ENCODE measurements at regions not wholly inside any gene's neighbourhood (a gene's known extent, or its start where the extent isn't known, plus 50 kb on each side); places are given as distances from the start of the nearest gene placed in this dataset.
"Not testable (repeated sequence)": the region's sequence is repeated elsewhere in the genome, so short reads cannot be mapped to it uniquely, and the experiment has no call there.

DNA sequence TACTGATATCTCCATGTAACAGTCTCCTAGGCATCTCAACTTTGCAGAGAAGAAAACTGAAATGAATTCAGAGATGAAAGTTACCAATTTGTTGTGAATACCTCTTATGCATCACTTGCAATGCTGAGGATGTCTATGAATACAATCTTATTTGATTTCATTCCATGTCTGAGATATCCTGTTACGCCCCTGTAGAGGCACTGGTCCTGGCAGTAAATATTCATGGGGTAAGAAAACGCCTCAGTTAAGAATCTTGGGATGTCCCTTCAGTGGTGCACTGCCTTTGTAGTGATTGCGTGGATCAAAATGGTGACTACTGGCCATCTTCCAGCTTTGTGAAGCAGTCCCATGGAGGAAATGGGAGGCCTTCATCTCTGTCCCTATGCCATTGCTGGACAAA lies 229.1 kb upstream of the C9orf72 start:
- Mint-ChIP-seq H3K4me1 (ENCODE audit: low read depth) (no peaks in the 10 kb centered on the region), H3K27me3 (ENCODE audit: insufficient read depth) (no peaks in the 10 kb centered on the region), H3K9me3 (no peaks in the 10 kb centered on the region), H3K4me3 (no peak overlapping the region), H3K27ac (no peak overlapping the region), H3K36me3 (ENCODE audit: low read depth) (no peaks in the 10 kb centered on the region)
- intact Hi-C loops (cut with micrococcal nuclease): no loop called here
- no peak for DNase-seq (ENCODE audit: low spot score)

DNA sequence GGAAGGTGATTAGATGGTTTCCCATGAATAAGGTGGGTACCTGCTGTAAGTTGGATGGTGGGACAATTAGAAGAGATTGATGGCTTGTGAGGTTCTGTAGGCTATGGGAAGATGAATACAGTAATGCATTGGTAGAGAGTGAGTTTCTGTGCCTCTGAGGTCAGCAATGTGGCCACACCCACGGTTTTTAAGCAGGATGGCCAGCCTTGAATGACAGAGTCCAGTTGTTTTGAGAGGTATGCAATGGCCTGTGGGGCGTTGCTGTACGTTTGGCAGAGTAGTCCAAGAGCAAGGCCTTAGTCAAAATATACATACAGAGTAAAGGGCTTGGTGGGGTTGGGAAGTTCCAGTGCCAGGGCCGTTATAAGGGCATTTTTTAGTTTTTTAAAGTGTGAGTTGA lies 235.6 kb upstream of the C9orf72 start:
- intact Hi-C loops (cut with micrococcal nuclease): no loop called here
- no peak overlapping the region for H3K4me3 Mint-ChIP-seq
- H3K9me3 Mint-ChIP-seq: no peaks in the 10 kb centered on the region
- H3K36me3 Mint-ChIP-seq (ENCODE audit: low read depth): no peaks in the 10 kb centered on the region
- H3K27ac Mint-ChIP-seq: no peak overlapping the region
- no peak for DNase-seq (ENCODE audit: low spot score)
- H3K27me3 Mint-ChIP-seq (ENCODE audit: insufficient read depth): no peaks in the 10 kb centered on the region
- H3K4me1 Mint-ChIP-seq (ENCODE audit: low read depth): no peaks in the 10 kb centered on the region

DNA sequence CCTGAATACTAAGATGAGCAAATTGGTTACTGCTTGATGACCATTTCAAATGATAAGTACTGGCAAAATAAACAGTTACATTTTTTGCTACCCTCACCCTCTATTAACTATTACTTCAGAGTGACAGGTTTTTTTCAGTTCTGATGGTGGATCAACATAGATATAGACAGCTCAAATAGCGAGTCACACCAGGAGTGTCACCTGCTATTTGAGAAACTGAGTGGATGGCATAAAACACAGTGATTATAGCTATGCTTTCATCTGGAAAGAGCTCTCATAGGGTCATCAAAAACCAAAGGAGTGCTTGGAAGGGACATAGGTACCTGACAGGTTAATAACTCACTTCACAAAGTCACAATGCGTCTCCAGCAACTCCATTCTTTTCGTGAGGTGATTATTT lies 244.5 kb upstream of the C9orf72 start:
- Mint-ChIP-seq H3K9me3 (no peaks in the 10 kb centered on the region), H3K27ac (no peak overlapping the region), H3K4me1 (ENCODE audit: low read depth) (no peaks in the 10 kb centered on the region), H3K27me3 (ENCODE audit: insufficient read depth) (peaks cover 3% of the 10 kb centered on the region), H3K36me3 (ENCODE audit: low read depth) (no peaks in the 10 kb centered on the region), H3K4me3 (no peak overlapping the region)
- intact Hi-C loops (cut with micrococcal nuclease): no loop called here
- DNase-seq (ENCODE audit: low spot score): no peak

DNA sequence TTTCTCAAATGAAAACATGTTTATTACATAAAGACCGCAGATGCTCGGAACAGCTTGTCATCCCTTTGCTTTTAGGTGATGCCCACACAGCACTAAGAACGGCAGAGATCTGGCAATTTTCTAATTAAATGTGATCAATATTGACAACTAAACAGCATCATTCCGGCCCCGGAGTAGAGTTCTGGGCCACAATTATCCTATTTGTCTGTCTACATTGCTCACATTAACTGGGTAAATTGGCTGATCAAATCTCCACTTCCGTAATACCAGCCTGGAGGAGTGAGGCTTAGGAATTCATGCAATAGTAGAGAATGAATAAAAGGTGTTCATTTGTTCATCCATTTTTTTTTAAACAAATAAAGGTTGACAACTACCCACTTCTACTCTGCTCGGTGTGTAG lies 245.1 kb upstream of the C9orf72 start:
- H3K4me3 Mint-ChIP-seq: no peak overlapping the region
- no peak overlapping the region for H3K27ac Mint-ChIP-seq
- H3K27me3 Mint-ChIP-seq (ENCODE audit: insufficient read depth): peaks cover 3% of the 10 kb centered on the region

DNA sequence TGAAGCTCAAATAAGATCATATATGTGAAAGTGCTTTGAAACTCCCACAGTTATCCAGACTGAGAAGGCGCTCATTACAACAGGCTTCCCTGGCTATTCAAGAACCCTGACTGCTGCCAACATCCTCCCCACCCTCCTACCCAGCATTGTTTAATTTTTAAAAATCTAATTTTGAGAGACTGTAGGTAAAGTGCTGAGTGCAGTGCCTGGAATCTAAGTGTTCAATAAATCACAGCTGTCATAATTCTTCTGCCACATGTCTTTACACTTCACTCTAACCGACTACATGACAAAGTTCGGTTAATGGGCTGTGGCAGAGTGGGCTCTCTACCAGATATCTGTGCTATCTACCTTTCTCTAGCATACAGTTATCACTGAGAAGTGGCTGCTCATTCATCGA lies 255.6 kb upstream of the C9orf72 start:
- Mint-ChIP-seq H3K27me3 (ENCODE audit: insufficient read depth) (no peaks in the 10 kb centered on the region), H3K4me3 (no peak overlapping the region), H3K4me1 (ENCODE audit: low read depth) (no peaks in the 10 kb centered on the region), H3K36me3 (ENCODE audit: low read depth) (no peaks in the 10 kb centered on the region), H3K9me3 (no peaks in the 10 kb centered on the region), H3K27ac (no peak overlapping the region)
- intact Hi-C loops (cut with micrococcal nuclease): no loop called here
- no peak for DNase-seq (ENCODE audit: low spot score)

More for the DNA sequence above, 245.1 kb upstream of the C9orf72 start:
- no peaks in the 10 kb centered on the region for H3K4me1 Mint-ChIP-seq (ENCODE audit: low read depth)
- H3K36me3 Mint-ChIP-seq (ENCODE audit: low read depth): no peaks in the 10 kb centered on the region
- no peak for DNase-seq (ENCODE audit: low spot score)
- intact Hi-C loops (cut with micrococcal nuclease): no loop called here
- no peaks in the 10 kb centered on the region for H3K9me3 Mint-ChIP-seq

DNA sequence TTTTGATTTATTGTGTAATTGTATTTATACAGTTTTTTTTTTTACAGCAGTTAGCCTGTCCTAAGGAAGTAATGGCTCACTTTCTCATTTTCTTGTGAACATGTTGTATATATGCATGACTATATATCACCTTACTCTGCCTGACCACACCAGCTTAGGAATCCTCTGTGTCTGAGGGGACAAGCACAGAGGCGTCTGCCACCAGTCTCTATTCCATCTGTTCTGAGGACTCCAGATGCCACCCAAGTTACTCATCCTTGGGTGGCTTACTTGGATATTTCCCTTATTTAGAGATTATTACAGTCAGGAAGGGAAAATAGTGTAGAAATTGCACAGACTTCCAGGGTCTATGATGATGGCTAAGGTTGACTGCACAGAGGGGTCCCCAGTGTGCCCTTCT lies 256.3 kb upstream of the C9orf72 start:
- Mint-ChIP-seq H3K4me3 (no peak overlapping the region), H3K27ac (no peak overlapping the region), H3K36me3 (ENCODE audit: low read depth) (no peaks in the 10 kb centered on the region), H3K9me3 (no peaks in the 10 kb centered on the region), H3K4me1 (ENCODE audit: low read depth) (no peaks in the 10 kb centered on the region), H3K27me3 (ENCODE audit: insufficient read depth) (no peaks in the 10 kb centered on the region)
- no peak for DNase-seq (ENCODE audit: low spot score)
- intact Hi-C loops (cut with micrococcal nuclease): no loop called here

DNA sequence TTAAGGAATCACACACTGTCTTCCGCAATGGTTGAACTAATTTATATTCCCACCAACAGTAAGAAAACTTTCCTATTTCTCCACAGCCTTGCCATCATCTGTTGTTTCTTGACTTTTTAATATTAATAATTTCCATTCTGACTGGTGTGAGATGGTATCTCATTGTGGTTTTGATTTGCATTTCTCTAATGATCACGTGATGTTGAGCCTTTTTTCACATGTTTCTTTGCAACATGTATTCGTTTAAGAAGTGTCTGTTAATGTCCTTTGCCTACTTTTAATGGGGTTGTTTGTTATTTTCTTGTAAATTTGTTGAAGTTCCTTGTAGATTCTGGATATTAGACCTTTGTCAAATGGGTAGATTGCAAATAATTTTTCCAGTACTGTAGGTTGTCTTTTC lies 258.8 kb upstream of the C9orf72 start:
- H3K4me3 Mint-ChIP-seq; H3K9me3 Mint-ChIP-seq; H3K27ac Mint-ChIP-seq; H3K27me3 Mint-ChIP-seq (ENCODE audit: insufficient read depth); DNase-seq (ENCODE audit: low spot score); intact Hi-C loops (cut with micrococcal nuclease); H3K4me1 Mint-ChIP-seq (ENCODE audit: low read depth); H3K36me3 Mint-ChIP-seq (ENCODE audit: low read depth): not testable (repeated sequence)

DNA sequence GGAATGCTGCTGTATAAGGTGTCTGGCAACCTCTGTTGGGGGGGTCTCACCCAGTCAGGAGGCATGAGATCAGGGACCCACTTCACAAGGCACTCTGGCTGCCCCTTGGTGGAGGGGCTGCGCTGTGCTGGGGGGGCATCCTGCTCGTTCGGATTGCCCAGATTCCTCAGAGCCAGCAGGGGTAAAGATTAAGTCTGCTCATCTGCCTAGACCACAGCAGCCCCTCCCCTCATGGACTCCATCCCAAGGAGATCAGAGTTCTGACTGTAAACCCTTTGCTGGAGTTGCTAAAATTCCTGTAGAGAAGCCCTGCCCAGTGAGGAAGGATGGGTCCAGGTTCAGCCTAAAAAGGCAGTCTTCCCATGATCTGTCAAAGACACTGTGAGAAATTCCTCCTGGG lies 262.0 kb upstream of the C9orf72 start:
- intact Hi-C loops (cut with micrococcal nuclease): no loop called here
- no peaks in the 10 kb centered on the region for H3K36me3 Mint-ChIP-seq (ENCODE audit: low read depth)
- no peak overlapping the region for H3K4me3 Mint-ChIP-seq
- H3K27me3 Mint-ChIP-seq (ENCODE audit: insufficient read depth): no peaks in the 10 kb centered on the region
- no peaks in the 10 kb centered on the region for H3K9me3 Mint-ChIP-seq
- H3K4me1 Mint-ChIP-seq (ENCODE audit: low read depth): no peaks in the 10 kb centered on the region
- no peak for DNase-seq (ENCODE audit: low spot score)
- H3K27ac Mint-ChIP-seq: no peak overlapping the region

DNA sequence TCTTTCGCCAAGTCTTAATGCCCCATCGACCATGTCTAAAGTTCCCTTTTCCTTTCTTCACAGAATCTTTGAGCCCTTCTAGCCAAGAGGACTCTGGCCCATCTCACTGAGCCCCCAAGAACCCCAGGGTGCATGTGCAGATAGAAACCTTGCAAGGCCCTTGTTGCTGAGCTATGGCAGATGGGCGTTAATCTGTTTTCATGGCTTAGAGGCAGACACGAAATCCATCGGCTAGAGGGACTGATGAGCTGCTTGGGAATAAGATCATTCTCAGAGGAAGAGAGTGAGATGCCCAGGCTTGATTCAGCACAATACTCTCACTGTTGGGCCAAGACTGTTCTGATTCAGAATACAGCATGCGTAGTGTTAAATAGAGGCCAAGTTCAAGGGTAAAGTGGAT lies 262.5 kb upstream of the C9orf72 start:
- intact Hi-C loops (cut with micrococcal nuclease): no loop called here
- Mint-ChIP-seq H3K9me3 (no peaks in the 10 kb centered on the region), H3K4me1 (ENCODE audit: low read depth) (no peaks in the 10 kb centered on the region), H3K36me3 (ENCODE audit: low read depth) (no peaks in the 10 kb centered on the region), H3K27me3 (ENCODE audit: insufficient read depth) (no peaks in the 10 kb centered on the region), H3K27ac (no peak overlapping the region), H3K4me3 (no peak overlapping the region)
- no peak for DNase-seq (ENCODE audit: low spot score)

DNA sequence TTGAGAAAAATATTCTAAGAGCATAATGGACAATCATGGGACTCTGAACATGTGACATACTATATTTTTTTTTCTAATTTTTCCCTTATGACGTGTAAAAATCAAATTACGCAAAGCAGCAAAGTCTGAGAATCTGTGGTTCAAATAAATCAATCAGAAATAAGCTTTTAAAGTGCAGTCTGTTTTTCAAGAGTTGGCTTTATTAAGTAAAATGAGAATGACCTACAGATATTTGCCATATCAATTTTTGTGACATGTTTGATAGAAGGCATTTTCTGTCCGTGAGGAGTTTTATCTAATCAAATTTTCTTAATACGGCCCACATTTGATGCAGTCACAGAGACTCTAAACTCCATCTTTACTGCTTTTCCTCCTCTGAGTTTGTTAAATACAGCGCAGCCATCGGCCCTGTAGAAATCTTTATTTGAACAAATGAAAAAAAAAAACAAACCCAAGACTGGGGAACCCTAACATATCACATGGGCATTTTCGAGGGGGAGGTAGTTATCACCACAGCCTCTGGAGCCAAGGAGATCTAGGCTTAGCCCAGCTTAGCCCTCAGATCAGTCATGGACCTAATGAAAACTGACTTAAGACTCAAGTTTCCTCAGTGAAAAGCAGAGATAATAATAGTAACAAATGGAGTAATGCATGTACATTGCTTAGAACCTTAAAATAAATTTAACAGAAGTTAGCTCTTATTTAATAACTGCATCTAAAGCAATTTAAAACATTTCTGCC lies 263.6 kb upstream of the C9orf72 start:
- no peak for DNase-seq (ENCODE audit: low spot score)
- Mint-ChIP-seq H3K27ac (no peak overlapping the region), H3K4me3 (no peak overlapping the region), H3K4me1 (ENCODE audit: low read depth) (no peaks in the 10 kb centered on the region), H3K27me3 (ENCODE audit: insufficient read depth) (peaks cover under 1% of the 10 kb centered on the region), H3K36me3 (ENCODE audit: low read depth) (no peaks in the 10 kb centered on the region), H3K9me3 (no peaks in the 10 kb centered on the region)
- intact Hi-C loops (cut with micrococcal nuclease): no loop called here

DNA sequence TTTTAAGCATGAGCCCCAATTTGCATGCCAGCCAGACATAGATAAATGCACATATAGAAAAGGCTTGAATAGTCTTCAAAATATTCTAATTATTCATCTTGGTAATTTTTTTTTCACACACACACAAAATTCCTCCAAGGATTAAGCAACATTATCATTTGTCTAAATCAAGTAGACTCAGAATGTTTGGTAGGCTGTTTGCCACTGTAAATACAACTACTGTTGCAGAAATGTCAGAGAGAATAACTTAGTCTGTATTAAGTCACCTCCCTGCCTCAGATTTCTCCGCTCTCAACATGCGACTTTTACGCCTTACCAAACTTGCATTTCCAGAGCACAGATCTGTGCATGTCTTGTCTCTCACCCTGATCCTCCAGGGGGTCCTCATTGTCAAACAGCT lies 265.6 kb upstream of the C9orf72 start:
- Mint-ChIP-seq H3K27ac (no peak overlapping the region), H3K4me1 (ENCODE audit: low read depth) (no peaks in the 10 kb centered on the region)

DNA sequence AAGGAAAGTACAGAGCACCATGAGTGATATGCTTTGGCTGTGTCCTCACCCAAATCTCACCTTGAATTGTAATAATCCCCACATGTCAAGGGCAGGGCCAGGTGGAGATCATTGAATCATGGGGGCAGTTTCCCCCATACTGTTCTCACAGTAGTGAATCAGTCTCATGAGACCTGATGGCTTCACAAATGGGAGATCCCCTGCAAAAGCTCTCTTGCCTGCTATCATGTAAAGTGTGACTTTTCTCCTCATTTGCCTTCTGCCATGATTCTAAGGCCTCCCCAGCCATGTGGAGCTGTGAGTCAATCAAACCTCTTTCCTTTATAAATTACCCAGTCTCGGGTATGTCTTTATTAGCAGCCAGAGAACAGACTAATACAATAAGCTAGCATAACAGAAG lies 266.5 kb upstream of the C9orf72 start:
- H3K27ac Mint-ChIP-seq; H3K27me3 Mint-ChIP-seq (ENCODE audit: insufficient read depth); DNase-seq (ENCODE audit: low spot score): not testable (repeated sequence)

More for the DNA sequence above, 265.6 kb upstream of the C9orf72 start:
- intact Hi-C loops (cut with micrococcal nuclease): no loop called here
- Mint-ChIP-seq H3K4me3 (no peak overlapping the region), H3K36me3 (ENCODE audit: low read depth) (no peaks in the 10 kb centered on the region), H3K27me3 (ENCODE audit: insufficient read depth) (peaks cover 3% of the 10 kb centered on the region), H3K9me3 (peaks cover under 1% of the 10 kb centered on the region)
- DNase-seq (ENCODE audit: low spot score): no peak

DNA sequence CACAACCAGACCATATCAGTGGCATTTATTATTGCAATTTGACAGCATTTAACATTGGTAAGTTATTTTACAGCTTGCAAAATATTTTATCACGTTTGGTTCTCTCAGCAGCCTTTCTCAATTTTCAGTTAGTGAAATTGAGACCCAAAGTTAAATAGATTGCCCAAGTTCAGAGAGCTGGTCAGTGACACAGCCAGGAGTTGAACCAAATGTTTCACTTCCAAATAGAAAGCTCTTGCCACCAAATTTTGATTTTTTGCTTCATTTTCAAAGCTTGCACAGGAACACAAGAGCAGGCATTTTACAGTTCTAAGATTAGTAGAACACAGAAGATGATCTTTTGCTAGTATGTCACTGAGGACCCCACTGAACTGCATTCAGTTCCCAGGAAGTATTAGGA lies 271.5 kb upstream of the C9orf72 start:
- peaks cover 3% of the 10 kb centered on the region for H3K27me3 Mint-ChIP-seq (ENCODE audit: insufficient read depth)
- no peak for DNase-seq (ENCODE audit: low spot score)
- no peaks in the 10 kb centered on the region for H3K4me1 Mint-ChIP-seq (ENCODE audit: low read depth)
- peaks cover 6% of the 10 kb centered on the region for H3K9me3 Mint-ChIP-seq
- intact Hi-C loops (cut with micrococcal nuclease): no loop called here
- no peak overlapping the region for H3K27ac Mint-ChIP-seq
- no peak overlapping the region for H3K4me3 Mint-ChIP-seq
- no peaks in the 10 kb centered on the region for H3K36me3 Mint-ChIP-seq (ENCODE audit: low read depth)

More for the DNA sequence above, 266.5 kb upstream of the C9orf72 start:
- H3K4me3 Mint-ChIP-seq; H3K4me1 Mint-ChIP-seq (ENCODE audit: low read depth); intact Hi-C loops (cut with micrococcal nuclease); H3K36me3 Mint-ChIP-seq (ENCODE audit: low read depth); H3K9me3 Mint-ChIP-seq: not testable (repeated sequence)

DNA sequence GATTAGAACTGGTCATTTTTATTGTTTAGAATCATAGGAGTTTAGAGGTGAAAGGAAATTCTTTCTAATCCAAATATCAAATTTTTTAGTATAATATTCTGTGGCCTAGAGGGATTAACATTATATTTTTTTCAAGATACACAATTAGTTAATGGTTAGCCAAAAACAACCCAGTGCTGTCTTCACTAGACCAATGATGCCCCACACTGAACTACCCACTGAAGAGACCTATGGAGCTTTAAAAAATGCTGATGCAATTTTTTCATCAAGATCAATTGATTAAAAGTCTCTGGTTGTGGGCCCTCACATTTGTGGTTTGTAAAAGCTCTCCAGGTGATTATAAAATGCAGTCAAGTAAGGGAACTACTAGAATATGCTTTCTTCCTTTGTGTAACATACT lies 274.1 kb upstream of the C9orf72 start:
- no peaks in the 10 kb centered on the region for H3K4me1 Mint-ChIP-seq (ENCODE audit: low read depth)
- DNase-seq (ENCODE audit: low spot score): no peak
- H3K9me3 Mint-ChIP-seq: peaks cover 6% of the 10 kb centered on the region
- intact Hi-C loops (cut with micrococcal nuclease): no loop called here
- no peaks in the 10 kb centered on the region for H3K27me3 Mint-ChIP-seq (ENCODE audit: insufficient read depth)
- H3K27ac Mint-ChIP-seq: no peak overlapping the region
- no peak overlapping the region for H3K4me3 Mint-ChIP-seq
- no peaks in the 10 kb centered on the region for H3K36me3 Mint-ChIP-seq (ENCODE audit: low read depth)
